HEK293 (cell line): ENCODE measurements at regions not wholly inside any gene's neighbourhood (a gene's known extent, or its start where the extent isn't known, plus 50 kb on each side); places are given as distances from the start of the nearest gene placed in this dataset.

Experiments
- GLIS2 ChIP-seq: fragments of 450-650 bp; formaldehyde crosslinking; IDR thresholded peaks from 2 replicates; pipeline ENCODE4 v1.5.1; 2016; ENCODE audit warnings: missing biosample characterization, missing genetic modification characterization
- KLF16 ChIP-seq: fragments of 450-650 bp; formaldehyde crosslinking; IDR thresholded peaks from 2 replicates; pipeline ENCODE4 v1.5.1; 2017; ENCODE audit warnings: missing biosample characterization, missing genetic modification characterization
- OVOL3 ChIP-seq: fragments of 450-650 bp; formaldehyde crosslinking; IDR thresholded peaks from 2 replicates; pipeline ENCODE4 v1.5.1; 2016; ENCODE audit warnings: missing biosample characterization, missing genetic modification characterization
- REPIN1 ChIP-seq: fragments of 450-650 bp; formaldehyde crosslinking; IDR thresholded peaks from 2 replicates; pipeline ENCODE4 v1.5.1; 2017; ENCODE audit warnings: missing biosample characterization, missing genetic modification characterization, low read depth
- ZNF174 ChIP-seq: fragments of 450-650 bp; formaldehyde crosslinking; IDR thresholded peaks from 2 replicates; pipeline ENCODE4 v1.5.0; 2017; ENCODE audit warnings: missing biosample characterization, mild to moderate bottlenecking, missing genetic modification characterization
- ZNF274 ChIP-seq, 2 experiments: fragments of 200-500 bp in 1 of 2; fragments of 450-650 bp in 1 of 2; sonication (Bioruptor generic) in 1 of 2; formaldehyde crosslinking in 1 of 2; IDR thresholded peaks; 2 replicates each; pipeline versions ENCODE4 v1.5.1 to v1.6.1; 2014 to 2016; ENCODE audit warnings: borderline replicate concordance in 1 of 2, inconsistent platforms in 1 of 2, low read length in 1 of 2, missing biosample characterization in 1 of 2, missing genetic modification characterization in 1 of 2
- ZNF354C ChIP-seq: fragments of 450-650 bp; formaldehyde crosslinking; IDR thresholded peaks from 2 replicates; pipeline ENCODE4 v1.5.1; 2016; ENCODE audit warnings: missing biosample characterization, missing genetic modification characterization, low read depth, borderline replicate concordance
- ZNF48 ChIP-seq: fragments of 450-650 bp; formaldehyde crosslinking; IDR thresholded peaks from 2 replicates; pipeline ENCODE4 v1.5.1; 2016; ENCODE audit warnings: missing biosample characterization, missing genetic modification characterization
- ZNF610 ChIP-seq: fragments of 450-650 bp; formaldehyde crosslinking; IDR thresholded peaks from 2 replicates; pipeline ENCODE4 v1.5.1; 2016; ENCODE audit warnings: missing biosample characterization, missing genetic modification characterization, borderline replicate concordance
- ZNF843 ChIP-seq: fragments of 450-650 bp; formaldehyde crosslinking; IDR thresholded peaks from 2 replicates; pipeline ENCODE4 v1.5.1; 2016; ENCODE audit warnings: missing biosample characterization, missing genetic modification characterization
- ZSCAN16 ChIP-seq: fragments of 450-650 bp; formaldehyde crosslinking; IDR thresholded peaks from 2 replicates; pipeline ENCODE4 v1.5.1; 2016; ENCODE audit warnings: missing biosample characterization, missing genetic modification characterization
- TF ChIP-seq, protein P1 (sequence below): fragments of 450-650 bp; formaldehyde crosslinking; IDR thresholded peaks from 2 replicates; pipeline ENCODE4 v1.5.1; 2016; ENCODE audit warnings: missing biosample characterization, missing genetic modification characterization
- TF ChIP-seq, protein P2 (sequence below): fragments of 450-650 bp; formaldehyde crosslinking; IDR thresholded peaks from 2 replicates; pipeline ENCODE4; 2016; ENCODE audit warnings: missing biosample characterization, missing genetic modification characterization

DNA sequence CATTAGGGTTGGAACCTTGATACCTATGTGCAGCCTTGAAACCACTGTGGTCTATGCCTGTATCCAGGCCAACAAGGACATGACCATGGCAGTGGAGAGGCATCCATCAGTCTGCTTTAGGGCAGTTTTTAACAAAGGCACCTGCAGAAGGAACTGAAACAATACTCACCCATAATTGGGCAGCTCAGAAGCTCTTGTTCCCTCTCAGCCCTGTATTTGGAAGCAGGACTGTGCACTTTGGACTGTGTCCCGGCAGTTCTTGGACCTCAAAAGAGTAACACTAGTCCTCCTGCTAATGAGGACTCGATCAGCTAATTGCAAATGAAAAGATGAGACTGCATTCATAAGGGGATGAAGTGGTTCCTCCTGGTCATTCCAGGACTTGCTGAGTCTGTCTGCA is 500.2 kb upstream of the TNP1 start:
- no peak for TF ChIP-seq ZNF274 (IDR thresholded peaks at IDR 0.05; ENCODE audit: low read length)
- no peak for TF ChIP-seq ZNF274 (tag by site-specific recombination; IDR thresholded peaks at IDR 0.05; ENCODE audit: borderline replicate concordance)
- TF ChIP-seq ZSCAN16 (tag by site-specific recombination): no peak
- no peak for TF ChIP-seq ZNF48 (tag by site-specific recombination)
- no peak for TF ChIP-seq ZNF354C
- TF ChIP-seq, protein P1, sequence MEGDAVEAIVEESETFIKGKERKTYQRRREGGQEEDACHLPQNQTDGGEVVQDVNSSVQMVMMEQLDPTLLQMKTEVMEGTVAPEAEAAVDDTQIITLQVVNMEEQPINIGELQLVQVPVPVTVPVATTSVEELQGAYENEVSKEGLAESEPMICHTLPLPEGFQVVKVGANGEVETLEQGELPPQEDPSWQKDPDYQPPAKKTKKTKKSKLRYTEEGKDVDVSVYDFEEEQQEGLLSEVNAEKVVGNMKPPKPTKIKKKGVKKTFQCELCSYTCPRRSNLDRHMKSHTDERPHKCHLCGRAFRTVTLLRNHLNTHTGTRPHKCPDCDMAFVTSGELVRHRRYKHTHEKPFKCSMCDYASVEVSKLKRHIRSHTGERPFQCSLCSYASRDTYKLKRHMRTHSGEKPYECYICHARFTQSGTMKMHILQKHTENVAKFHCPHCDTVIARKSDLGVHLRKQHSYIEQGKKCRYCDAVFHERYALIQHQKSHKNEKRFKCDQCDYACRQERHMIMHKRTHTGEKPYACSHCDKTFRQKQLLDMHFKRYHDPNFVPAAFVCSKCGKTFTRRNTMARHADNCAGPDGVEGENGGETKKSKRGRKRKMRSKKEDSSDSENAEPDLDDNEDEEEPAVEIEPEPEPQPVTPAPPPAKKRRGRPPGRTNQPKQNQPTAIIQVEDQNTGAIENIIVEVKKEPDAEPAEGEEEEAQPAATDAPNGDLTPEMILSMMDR (tag by site-specific recombination): no peak
- no peak for TF ChIP-seq KLF16 (tag by site-specific recombination)
- no peak for TF ChIP-seq GLIS2
- TF ChIP-seq, protein P2, sequence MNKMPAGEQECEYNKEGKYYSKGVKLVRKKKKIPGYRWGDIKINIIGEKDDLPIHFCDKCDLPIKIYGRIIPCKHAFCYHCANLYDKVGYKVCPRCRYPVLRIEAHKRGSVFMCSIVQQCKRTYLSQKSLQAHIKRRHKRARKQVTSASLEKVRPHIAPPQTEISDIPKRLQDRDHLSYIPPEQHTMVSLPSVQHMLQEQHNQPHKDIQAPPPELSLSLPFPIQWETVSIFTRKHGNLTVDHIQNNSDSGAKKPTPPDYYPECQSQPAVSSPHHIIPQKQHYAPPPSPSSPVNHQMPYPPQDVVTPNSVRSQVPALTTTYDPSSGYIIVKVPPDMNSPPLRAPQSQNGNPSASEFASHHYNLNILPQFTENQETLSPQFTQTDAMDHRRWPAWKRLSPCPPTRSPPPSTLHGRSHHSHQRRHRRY: no peak
- no peak for TF ChIP-seq REPIN1 (tag by site-specific recombination)
- no peak for TF ChIP-seq ZNF843 (tag by site-specific recombination)
- TF ChIP-seq ZNF610 (tag by site-specific recombination): no peak
- no peak for TF ChIP-seq OVOL3
- TF ChIP-seq ZNF174 (tag by site-specific recombination): no peak
